RCC 7860 (cell line): ENCODE measurements at regions not wholly inside any gene's neighbourhood (a gene's known extent, or its start where the extent isn't known, plus 50 kb on each side); places are given as distances from the start of the nearest gene placed in this dataset.
"Not testable (repeated sequence)": the region's sequence is repeated elsewhere in the genome, so short reads cannot be mapped to it uniquely, and the experiment has no call there.

ENCODE experiments used
- DNase-seq: peaks from one replicate; pipeline ENCODE4 v3.0.0-alpha.2; 2015; ENCODE audit warnings: low spot score
- FAIRE-seq: peaks from 2 replicates; lab custom pipeline; 2012; peaks lifted over from hg19 to GRCh38; lab: Jason Lieb, UNC

- FAIRE-seq, result no peak
- DNase-seq, result no peak
Observed at GRCh38 chr12:124214574-124214973, 80.3 kb upstream of the RFLNA start.

- FAIRE-seq (no peak), DNase-seq (no peak)
Observed at GRCh38 chr12:124216966-124217365, 77.9 kb upstream of the RFLNA start.

GRCh38 chr12:124217508-124218242 lies 77.2 kb upstream of the RFLNA start:
- DNase-seq, result peak; percentile 50
- peak; percentile 74 for FAIRE-seq

- no peak for FAIRE-seq
- DNase-seq, result no peak
Observed at GRCh38 chr12:124218243-124218560, 76.7 kb upstream of the RFLNA start.

GRCh38 chr12:124218650-124219049 lies 76.2 kb upstream of the RFLNA start:
- not testable (repeated sequence) for DNase-seq, FAIRE-seq

GRCh38 chr12:124222368-124223245 lies 72.3 kb upstream of the RFLNA start:
- FAIRE-seq, result no peak
- no peak for DNase-seq

GRCh38 chr12:124223733-124224138 lies 71.2 kb upstream of the RFLNA start:
- not testable (repeated sequence) for DNase-seq, FAIRE-seq

GRCh38 chr12:124224535-124225110 lies 70.3 kb upstream of the RFLNA start:
- no peak for FAIRE-seq
- DNase-seq, result no peak

- DNase-seq (no peak), FAIRE-seq (no peak)
Observed at GRCh38 chr12:124225730-124226129, 69.2 kb upstream of the RFLNA start.

- DNase-seq (no peak), FAIRE-seq (no peak)
Observed at GRCh38 chr12:124227951-124228711, 66.8 kb upstream of the RFLNA start.

GRCh38 chr12:124229520-124229919 lies 65.4 kb upstream of the RFLNA start:
- no peak for FAIRE-seq
- DNase-seq, result no peak

GRCh38 chr12:124230117-124230757 lies 64.7 kb upstream of the RFLNA start:
- FAIRE-seq (no peak), DNase-seq (no peak)

GRCh38 chr12:124230789-124231188 lies 64.1 kb upstream of the RFLNA start:
- FAIRE-seq (no peak), DNase-seq (no peak)

- DNase-seq (no peak), FAIRE-seq (no peak)
Observed at GRCh38 chr12:124231980-124232653, 62.8 kb upstream of the RFLNA start.

- DNase-seq, result no peak
- FAIRE-seq, result no peak
Observed at GRCh38 chr12:124232654-124232987, 62.3 kb upstream of the RFLNA start.

- DNase-seq (peak; percentile 87), FAIRE-seq (peak; percentile 96)
Observed at GRCh38 chr12:124233041-124233796, 61.7 kb upstream of the RFLNA start.

GRCh38 chr12:124233846-124234640 lies 60.9 kb upstream of the RFLNA start:
- FAIRE-seq, result no peak
- DNase-seq, result no peak

GRCh38 chr12:124236625-124237031 lies 58.3 kb upstream of the RFLNA start:
- peak; percentile 71 for DNase-seq
- FAIRE-seq, result no peak

- no peak for DNase-seq
Observed at GRCh38 chr12:124238886-124239285, 56.0 kb upstream of the RFLNA start.

More at GRCh38 chr12:124238886-124239285, 56.0 kb upstream of the RFLNA start:
- no peak for FAIRE-seq
